NCI-H2081 treated with DMSO at 0.1 percent for 48 hours (cell line): ENCODE measurements at regions not wholly inside any gene's neighbourhood (a gene's known extent, or its start where the extent isn't known, plus 50 kb on each side); places are given as distances from the start of the nearest gene placed in this dataset.

Source experiments
- DNase-seq: peaks from one replicate; lab custom pipeline; 2025; lab: John Stamatoyannopoulos, UW

- DNase-seq, result no peak
Measured at GRCh38 chr3:459311-459670, 262.7 kb downstream of the CHL1 start.

GRCh38 chr3:461006-461405 lies 264.4 kb downstream of the CHL1 start:
- no peak for DNase-seq

- DNase-seq, result no peak
Measured at GRCh38 chr3:462851-463250, 266.3 kb downstream of the CHL1 start.

GRCh38 chr3:463252-464192 lies 267.0 kb downstream of the CHL1 start:
- DNase-seq, result no peak

GRCh38 chr3:464255-464654 lies 267.7 kb downstream of the CHL1 start:
- no peak for DNase-seq

GRCh38 chr3:468172-468571 lies 271.6 kb downstream of the CHL1 start:
- no peak for DNase-seq

- no peak for DNase-seq
Measured at GRCh38 chr3:473033-473800, 276.7 kb downstream of the CHL1 start.

- no peak for DNase-seq
Measured at GRCh38 chr3:474828-475227, 278.3 kb downstream of the CHL1 start.

- no peak for DNase-seq
Measured at GRCh38 chr3:480070-480469, 283.5 kb downstream of the CHL1 start.

GRCh38 chr3:481111-481510 lies 284.5 kb downstream of the CHL1 start:
- DNase-seq, result no peak

- DNase-seq, result no peak
Measured at GRCh38 chr3:481680-482079, 285.1 kb downstream of the CHL1 start.

GRCh38 chr3:482479-482878 lies 285.9 kb downstream of the CHL1 start:
- DNase-seq, result no peak

GRCh38 chr3:484341-484740 lies 287.8 kb downstream of the CHL1 start:
- DNase-seq, result no peak

GRCh38 chr3:487614-488013 lies 291.1 kb downstream of the CHL1 start:
- DNase-seq, result no peak

- no peak for DNase-seq
Measured at GRCh38 chr3:492586-493316, 296.2 kb downstream of the CHL1 start.

GRCh38 chr3:494190-494589 lies 297.6 kb downstream of the CHL1 start:
- DNase-seq, result no peak

GRCh38 chr3:498487-498886 lies 301.9 kb downstream of the CHL1 start:
- DNase-seq, result no peak

GRCh38 chr3:499001-499761 lies 302.6 kb downstream of the CHL1 start:
- no peak for DNase-seq

- no peak for DNase-seq
Measured at GRCh38 chr3:502486-502885, 305.9 kb downstream of the CHL1 start.

- DNase-seq, result no peak
Measured at GRCh38 chr3:513301-513700, 316.7 kb downstream of the CHL1 start.

GRCh38 chr3:514192-514591 lies 317.6 kb downstream of the CHL1 start:
- DNase-seq, result no peak

- no peak for DNase-seq
Measured at GRCh38 chr3:519026-519425, 322.5 kb downstream of the CHL1 start.
